Type B pancreatic cell (in vitro differentiated cells): ENCODE measurements at regions not wholly inside any gene's neighbourhood (a gene's known extent, or its start where the extent isn't known, plus 50 kb on each side); places are given as distances from the start of the nearest gene placed in this dataset.
A peak's percentile ranks its signal among the peaks of the same experiment; 100 is the strongest.

Source experiments
- DNase-seq: peaks from one replicate; pipeline ENCODE4 v3.0.0; 2021; ENCODE audit warnings: mixed read lengths; ENCODE audit not compliant: unreplicated experiment; ENCODE audit errors: extremely low spot score
- H3K27ac Mint-ChIP-seq: 2 replicates; pipeline ENCODE4 v1.8.0; 2021; ENCODE audit warnings: mild to moderate bottlenecking, mixed read lengths
- H3K27me3 Mint-ChIP-seq: 2 replicates; pipeline ENCODE4 v1.8.0; 2021; ENCODE audit warnings: mixed read lengths
- H3K36me3 Mint-ChIP-seq: 2 replicates; pipeline ENCODE4 v1.8.0; 2021; ENCODE audit warnings: mixed read lengths
- H3K4me1 Mint-ChIP-seq: one replicate; pipeline ENCODE4 v1.8.0; 2021; ENCODE audit warnings: mixed read lengths; ENCODE audit not compliant: unreplicated experiment
- H3K4me3 Mint-ChIP-seq: 2 replicates; pipeline ENCODE4 v1.8.0; 2021; ENCODE audit warnings: mild to moderate bottlenecking, mixed read lengths
- H3K9me3 Mint-ChIP-seq: 2 replicates; pipeline ENCODE4 v1.8.0; 2021; ENCODE audit warnings: mixed read lengths
- TF ChIP-seq, protein P1 (sequence below): fragments of 200-600 bp; sonication (generic); conservative IDR thresholded peaks from 2 replicates; pipeline ENCODE4 v1.5.0; 2021; ENCODE audit warnings: antibody characterized with exemption, mild to moderate bottlenecking

DNA sequence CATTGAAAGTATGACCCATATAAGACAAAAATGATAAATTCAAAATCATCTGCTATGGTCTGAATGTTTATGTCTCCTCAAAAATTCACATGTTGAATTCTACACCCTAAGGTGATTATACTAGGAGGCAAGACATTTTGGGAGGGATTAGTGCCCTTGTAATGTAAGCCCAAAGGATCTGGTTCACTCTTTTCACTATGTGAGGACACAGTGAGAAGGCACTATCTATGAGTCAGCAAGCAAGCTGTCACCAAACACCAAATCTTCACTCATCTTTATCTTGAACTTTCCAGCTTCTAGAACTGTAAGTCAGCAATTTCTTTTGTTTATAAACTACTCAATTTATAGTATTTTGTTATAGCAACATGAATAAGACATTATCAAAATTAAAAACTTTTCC lies 284.7 kb upstream of the ZC3H15 start:
- Mint-ChIP-seq H3K9me3 (no peaks in the 10 kb centered on the region), H3K36me3 (no peaks in the 10 kb centered on the region), H3K27ac (no peak overlapping the region), H3K27me3 (no peaks in the 10 kb centered on the region), H3K4me1 (no peaks in the 10 kb centered on the region), H3K4me3 (no peak overlapping the region)
- no peak for DNase-seq
- TF ChIP-seq, protein P1, sequence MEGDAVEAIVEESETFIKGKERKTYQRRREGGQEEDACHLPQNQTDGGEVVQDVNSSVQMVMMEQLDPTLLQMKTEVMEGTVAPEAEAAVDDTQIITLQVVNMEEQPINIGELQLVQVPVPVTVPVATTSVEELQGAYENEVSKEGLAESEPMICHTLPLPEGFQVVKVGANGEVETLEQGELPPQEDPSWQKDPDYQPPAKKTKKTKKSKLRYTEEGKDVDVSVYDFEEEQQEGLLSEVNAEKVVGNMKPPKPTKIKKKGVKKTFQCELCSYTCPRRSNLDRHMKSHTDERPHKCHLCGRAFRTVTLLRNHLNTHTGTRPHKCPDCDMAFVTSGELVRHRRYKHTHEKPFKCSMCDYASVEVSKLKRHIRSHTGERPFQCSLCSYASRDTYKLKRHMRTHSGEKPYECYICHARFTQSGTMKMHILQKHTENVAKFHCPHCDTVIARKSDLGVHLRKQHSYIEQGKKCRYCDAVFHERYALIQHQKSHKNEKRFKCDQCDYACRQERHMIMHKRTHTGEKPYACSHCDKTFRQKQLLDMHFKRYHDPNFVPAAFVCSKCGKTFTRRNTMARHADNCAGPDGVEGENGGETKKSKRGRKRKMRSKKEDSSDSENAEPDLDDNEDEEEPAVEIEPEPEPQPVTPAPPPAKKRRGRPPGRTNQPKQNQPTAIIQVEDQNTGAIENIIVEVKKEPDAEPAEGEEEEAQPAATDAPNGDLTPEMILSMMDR = no peak

DNA sequence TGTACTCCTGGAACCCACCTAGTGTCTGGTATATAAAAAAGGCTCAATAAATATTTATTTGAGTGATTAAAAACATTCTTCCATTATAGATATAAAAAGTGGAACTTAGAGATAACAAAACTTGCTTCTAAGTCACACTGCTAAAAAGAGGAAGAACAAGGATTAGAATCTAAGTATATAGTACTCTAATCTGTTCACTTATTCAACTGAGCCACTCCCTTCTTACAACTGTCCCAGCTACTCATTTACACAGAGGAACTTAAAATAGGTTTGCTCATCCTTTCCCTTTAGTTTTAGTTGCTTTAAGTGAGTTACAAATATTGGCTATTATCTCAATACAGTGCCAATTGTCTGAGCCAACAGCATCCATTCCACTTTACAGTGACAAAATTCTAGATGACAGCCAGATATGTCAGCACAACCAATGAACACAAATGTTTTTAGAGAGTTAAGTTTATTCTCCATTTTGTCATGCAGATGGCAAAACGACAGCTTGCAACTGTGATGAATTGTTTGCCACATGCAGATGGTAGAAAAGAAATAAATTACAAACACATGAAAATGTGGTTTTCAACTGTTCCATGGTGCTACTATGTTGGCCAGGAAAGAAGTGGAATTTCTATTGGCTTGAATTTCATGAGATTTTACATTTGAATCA lies 280.7 kb upstream of the ZC3H15 start:
- Mint-ChIP-seq H3K27me3 (no peaks in the 10 kb centered on the region), H3K4me1 (no peaks in the 10 kb centered on the region), H3K36me3 (no peaks in the 10 kb centered on the region), H3K4me3 (no peak overlapping the region), H3K9me3 (no peaks in the 10 kb centered on the region), H3K27ac (no peak overlapping the region)
- TF ChIP-seq, protein P1 = no peak
- DNase-seq = no peak

DNA sequence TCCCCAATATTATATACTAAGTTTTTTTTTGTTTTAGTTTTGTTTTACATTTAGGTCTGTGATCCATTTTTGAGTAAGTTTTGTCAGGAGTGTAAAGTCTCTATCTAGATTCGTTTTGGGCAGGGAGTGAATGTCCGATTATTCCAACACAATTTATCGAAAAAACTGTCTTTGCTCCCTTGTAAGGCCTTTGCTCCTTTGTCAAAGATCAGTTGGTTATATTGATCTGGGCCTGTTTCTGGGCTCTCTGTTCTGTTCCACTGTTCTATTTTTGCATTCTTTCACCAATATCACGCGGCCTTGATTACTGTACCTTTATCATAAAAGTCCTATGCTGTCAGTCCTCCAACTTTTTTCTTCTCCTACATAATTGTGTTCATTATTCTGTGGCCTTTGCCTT lies 276.5 kb upstream of the ZC3H15 start:
- no peaks in the 10 kb centered on the region for H3K27me3 Mint-ChIP-seq
- H3K27ac Mint-ChIP-seq = no peak overlapping the region
- H3K9me3 Mint-ChIP-seq = no peaks in the 10 kb centered on the region
- peaks cover 4% of the 10 kb centered on the region for H3K4me1 Mint-ChIP-seq
- TF ChIP-seq, protein P1 = no peak
- DNase-seq = no peak
- no peaks in the 10 kb centered on the region for H3K36me3 Mint-ChIP-seq
- H3K4me3 Mint-ChIP-seq = no peak overlapping the region

DNA sequence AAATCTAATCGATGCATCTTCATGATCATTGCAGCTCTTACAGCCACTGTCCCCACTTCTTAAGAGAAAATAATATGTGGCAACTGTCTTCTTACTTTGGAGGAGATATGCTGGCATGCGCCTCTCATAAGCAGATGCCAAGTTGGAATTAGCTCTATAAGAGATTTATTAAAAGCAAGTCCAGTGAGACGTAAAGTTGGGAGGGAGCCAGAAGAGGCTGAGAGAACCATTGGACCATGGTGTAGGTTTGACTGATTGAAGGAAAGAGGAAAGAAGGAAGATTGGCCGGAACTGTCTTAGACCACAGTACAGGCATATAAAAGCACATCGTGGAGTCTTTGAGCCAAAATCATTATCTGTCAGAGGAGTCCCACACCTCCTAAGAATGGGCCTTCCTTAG lies 265.7 kb upstream of the ZC3H15 start:
- Mint-ChIP-seq H3K27me3 (no peaks in the 10 kb centered on the region), H3K4me1 (no peaks in the 10 kb centered on the region), H3K27ac (no peak overlapping the region), H3K36me3 (no peaks in the 10 kb centered on the region), H3K4me3 (no peak overlapping the region), H3K9me3 (no peaks in the 10 kb centered on the region)
- TF ChIP-seq, protein P1 = no peak
- DNase-seq = no peak

DNA sequence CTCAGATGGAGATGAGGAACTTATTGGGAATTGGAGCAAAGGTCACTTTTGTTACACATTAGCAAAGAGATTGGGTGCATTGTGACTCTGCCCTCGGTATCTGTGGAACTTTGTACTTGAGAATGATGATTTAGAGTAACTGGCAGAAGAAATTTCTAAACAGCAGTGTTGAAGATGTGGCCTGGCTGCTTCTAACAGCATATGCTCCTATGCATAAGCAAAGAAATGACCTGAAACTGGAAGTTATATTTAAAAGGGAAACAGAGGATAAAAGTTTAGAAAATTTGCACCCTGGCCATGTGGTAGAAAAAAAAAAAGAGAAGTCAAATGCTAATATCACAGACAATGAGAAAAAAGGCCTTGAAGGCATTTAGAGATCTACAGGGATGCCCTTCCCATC lies 256.8 kb upstream of the ZC3H15 start:
- TF ChIP-seq, protein P1 = no peak
- Mint-ChIP-seq H3K4me3 (no peak overlapping the region), H3K4me1 (no peaks in the 10 kb centered on the region), H3K36me3 (peaks cover 13% of the 10 kb centered on the region), H3K27me3 (no peaks in the 10 kb centered on the region), H3K27ac (no peak overlapping the region), H3K9me3 (peaks cover 37% of the 10 kb centered on the region)
- no peak for DNase-seq

DNA sequence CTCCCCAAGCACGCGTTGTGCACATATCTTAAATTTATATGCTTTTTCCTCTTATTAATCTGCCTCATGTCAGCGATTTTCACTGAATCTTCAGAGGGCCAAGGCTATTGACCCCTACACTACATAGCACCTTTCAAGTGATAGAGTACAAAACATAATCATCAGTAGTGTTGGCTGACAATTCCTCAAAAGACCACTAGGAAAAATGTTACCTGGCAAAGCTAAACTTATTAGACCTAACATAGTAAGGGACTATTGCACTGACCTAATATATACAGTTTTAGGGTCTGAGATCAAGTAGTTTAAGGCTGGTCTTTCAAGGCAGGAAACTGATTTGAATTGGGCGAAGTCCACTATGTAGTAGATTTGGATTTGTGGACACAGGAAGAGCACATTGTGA lies 244.2 kb upstream of the ZC3H15 start:
- Mint-ChIP-seq H3K4me1 (no peaks in the 10 kb centered on the region), H3K9me3 (peaks cover 7% of the 10 kb centered on the region)

More for the DNA sequence above, 244.2 kb upstream of the ZC3H15 start:
- H3K4me3 Mint-ChIP-seq = no peak overlapping the region
- no peaks in the 10 kb centered on the region for H3K27me3 Mint-ChIP-seq
- TF ChIP-seq, protein P1 = peak; percentile 49
- no peak overlapping the region for H3K27ac Mint-ChIP-seq
- peaks cover 4% of the 10 kb centered on the region for H3K36me3 Mint-ChIP-seq
- no peak for DNase-seq
